NCI-H82 (cell line): ENCODE measurements at regions not wholly inside any gene's neighbourhood (a gene's known extent, or its start where the extent isn't known, plus 50 kb on each side); places are given as distances from the start of the nearest gene placed in this dataset.

ENCODE experiments used
- DNase-seq: peaks from one replicate; lab custom pipeline; 2025; lab: John Stamatoyannopoulos, UW

DNA sequence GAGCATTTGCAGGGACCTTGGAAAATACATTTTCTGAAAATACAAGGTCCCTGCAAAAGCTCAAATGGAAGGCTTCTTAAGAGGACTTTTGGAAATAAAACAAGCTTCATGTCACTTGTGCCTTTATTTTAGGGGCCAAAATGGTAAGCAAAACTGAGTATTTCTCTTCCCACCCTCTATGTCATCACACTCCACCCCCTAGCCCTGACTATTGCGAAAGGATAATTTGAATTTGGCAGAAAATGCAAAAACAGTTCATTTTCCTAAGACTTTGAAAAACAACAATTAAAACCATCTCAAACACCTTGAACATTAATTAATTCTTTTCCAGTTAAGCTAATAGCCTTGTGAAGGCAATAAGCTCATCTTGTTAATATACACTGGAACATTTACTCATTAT is 201.7 kb downstream of the TM2D1 start:
- no peak for DNase-seq

DNA sequence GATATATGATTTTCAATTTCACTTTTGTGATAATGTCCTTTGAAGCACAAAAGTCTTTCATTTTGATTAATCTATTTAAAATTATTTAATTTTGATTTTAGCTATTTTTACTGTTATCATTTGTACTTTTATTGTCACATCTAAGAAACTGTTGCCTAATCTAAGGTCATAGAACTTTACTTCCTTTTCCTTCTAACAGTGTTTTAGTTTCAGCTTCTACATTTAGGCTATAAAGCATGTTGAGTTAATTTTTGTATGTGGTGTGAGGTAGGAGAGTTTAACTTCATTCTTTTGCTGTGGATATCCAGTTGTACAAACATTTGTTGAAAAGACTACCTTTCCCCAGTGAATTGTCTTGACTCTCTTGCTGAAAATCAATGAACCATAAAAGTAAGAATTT is 204.5 kb downstream of the TM2D1 start:
- DNase-seq = no peak

DNA sequence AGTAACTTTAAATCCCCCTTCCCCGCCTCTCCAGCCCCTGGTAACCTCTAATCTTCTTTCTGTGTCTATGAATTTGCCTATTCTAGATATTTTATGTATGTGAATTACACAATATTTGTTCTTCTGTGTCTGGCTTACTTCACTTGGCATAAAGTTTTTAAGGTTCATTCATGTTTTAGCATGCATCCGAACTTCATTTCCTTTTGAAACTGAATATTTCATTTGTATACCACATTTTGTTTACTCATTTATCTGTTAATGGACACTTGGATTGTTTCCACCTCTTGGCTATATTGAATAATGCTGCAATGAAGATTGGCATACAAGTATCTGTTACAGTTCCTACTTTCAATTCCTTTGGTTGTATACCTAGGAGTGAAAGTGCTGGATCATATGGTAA is 205.3 kb downstream of the TM2D1 start:
- no peak for DNase-seq

DNA sequence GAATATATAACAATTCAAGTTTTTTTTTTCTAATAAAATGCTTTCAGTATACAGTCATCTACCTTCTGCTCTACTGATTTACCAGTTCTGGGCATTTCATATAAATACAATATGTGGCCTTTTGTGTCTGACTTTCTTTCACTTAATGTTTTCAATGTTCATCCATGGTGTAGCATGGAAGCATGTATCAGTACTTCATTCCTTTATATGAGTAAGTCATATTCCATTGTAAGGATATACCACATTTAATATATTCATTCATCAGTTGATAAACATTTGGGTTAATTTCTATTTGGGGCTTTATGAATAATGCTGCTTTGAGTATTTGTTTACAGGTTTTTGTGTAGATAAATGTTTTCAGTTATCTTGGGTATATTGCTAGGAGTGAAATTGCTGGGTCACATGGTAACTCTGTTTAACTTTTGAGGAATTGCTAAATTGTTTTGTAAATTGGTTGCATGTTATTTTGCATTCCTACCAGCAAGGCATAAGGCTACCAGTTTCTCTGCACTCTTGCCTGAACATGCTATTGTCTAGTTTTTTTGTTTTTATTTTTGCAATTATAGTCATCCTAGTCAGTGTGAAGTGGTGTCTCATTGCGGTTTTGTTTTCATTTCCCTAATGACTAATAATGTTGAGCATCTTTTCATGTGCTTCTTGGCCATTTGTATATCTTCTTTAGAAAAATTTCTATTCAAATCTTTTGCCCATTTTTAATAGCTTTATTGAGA is 206.1 kb downstream of the TM2D1 start:
- no peak for DNase-seq

DNA sequence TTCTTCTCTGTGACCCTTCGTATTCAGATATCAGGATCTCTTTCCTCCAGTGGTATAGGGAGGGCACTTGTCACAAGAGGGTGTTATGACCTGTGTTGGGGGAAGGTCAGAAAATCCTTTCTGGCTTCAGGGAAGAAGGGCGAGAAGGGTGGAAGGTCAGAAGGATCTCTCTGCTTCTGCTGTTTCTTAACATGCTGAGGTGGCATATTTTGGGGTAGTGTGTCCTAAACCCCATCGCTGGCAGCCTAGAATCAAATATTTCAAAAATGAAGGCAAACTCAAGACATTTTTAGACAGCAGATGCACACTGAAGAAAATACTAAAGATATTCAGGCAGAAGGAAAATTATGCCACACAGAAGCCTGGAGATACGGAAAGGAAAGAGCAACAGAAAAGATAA is 207.6 kb downstream of the TM2D1 start:
- DNase-seq = no peak

DNA sequence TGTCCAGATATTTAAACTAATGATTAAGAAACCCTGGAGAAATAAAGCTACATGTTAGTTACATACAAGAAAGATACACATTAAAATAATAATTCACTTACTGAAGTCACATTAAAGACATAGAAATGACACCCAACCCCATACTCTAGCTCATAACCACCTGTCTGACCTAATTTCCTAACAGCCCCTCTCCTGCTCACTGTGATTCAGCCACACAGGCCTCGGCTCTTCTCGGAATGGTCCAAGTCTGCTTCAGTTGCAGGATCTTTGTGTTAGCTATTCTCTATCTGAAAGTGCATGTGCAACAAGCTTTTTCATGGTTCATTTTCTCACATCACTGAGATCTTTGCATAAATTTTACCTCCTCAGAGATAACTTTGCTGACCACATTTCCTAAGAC is 209.8 kb downstream of the TM2D1 start:
- peak; percentile 91 for DNase-seq
